Right lobe of liver (tissue), 6 donors: ENCODE measurements at regions not wholly inside any gene's neighbourhood (a gene's known extent, or its start where the extent isn't known, plus 50 kb on each side); places are given as distances from the start of the nearest gene placed in this dataset.
"Not testable (repeated sequence)": the region's sequence is repeated elsewhere in the genome, so short reads cannot be mapped to it uniquely, and the experiment has no call there.

Source experiments
- ATAC-seq, 4 donors: fragments of 200-7000 bp; cut with Tn5 transposase; one replicate each; pipeline ENCODE4 v1.9.1; 2020; ENCODE audit warnings: mild to moderate bottlenecking in 4 of 4, moderate library complexity in 4 of 4
- DNase-seq, 3 donors: peaks; one replicate each; pipeline ENCODE4 v3.0.0-alpha.2; 2020
- H3K27ac ChIP-seq, 3 donors: fragments of 200-600 bp; one replicate each; pipeline ENCODE4 v1.8.0; 2022
- H3K27me3 ChIP-seq, 2 donors: fragments of 200-600 bp; one replicate each; pipeline ENCODE4 v1.8.0; 2022
- H3K36me3 ChIP-seq, 4 donors: fragments of 200-600 bp; sonication (generic) in 1 of 4; one replicate each; pipeline versions ENCODE4 v1.5.1 to v1.8.0; 2017 to 2022; ENCODE audit warnings: control low read depth in 1 of 4
- H3K4me1 ChIP-seq, 4 donors: fragments of 200-600 bp; sonication (generic) in 1 of 4; one replicate each; pipeline versions ENCODE4 v1.5.1 to v1.8.0; 2017 to 2022; ENCODE audit warnings: control low read depth in 1 of 4
- H3K4me3 ChIP-seq, 3 donors: fragments of 200-600 bp; one replicate each; pipeline ENCODE4 v1.8.0; 2022
- H3K9me3 ChIP-seq, 4 donors: fragments of 200-600 bp; sonication (generic) in 1 of 4; one replicate each; pipeline versions ENCODE4 v1.5.1 to v1.8.0; 2017 to 2022; ENCODE audit warnings: control low read depth in 1 of 4
- POLR2A ChIP-seq: fragments of 450-650 bp; IDR thresholded peaks from one replicate; pipeline ENCODE4 v1.6.1; 2017; ENCODE audit warnings: antibody characterized with exemption, mild to moderate bottlenecking
- WGBS: methylation state at CpG from one replicate; pipeline ENCODE4 v1.1.6; 2018; ENCODE audit warnings: low coverage, low lambda C conversion rate; ENCODE audit not compliant: insufficient coverage; ENCODE audit errors: missing lambda C conversion rate; 5-methylcytosine and 5-hydroxymethylcytosine counted together
- intact Hi-C, 2 donors: fragments of 100-400 bp; cut with DNase I; formaldehyde crosslinking; loops; one replicate each; pipeline versions ENCODE4 v1.11.2 to v1.14.1; 2022
- TF ChIP-seq, protein P1 (sequence below), 4 donors: fragments of 200-600 bp in 3 of 4; fragments of 450-650 bp in 1 of 4; IDR thresholded peaks; one replicate each; pipeline versions ENCODE4 v1.5.1 to v1.8.0; 2016 to 2022; ENCODE audit warnings: antibody characterized with exemption in 4 of 4, mild to moderate bottlenecking in 2 of 4
- donor health status: DM: no; HTN: yes; CAD: no.
- donor health status: DM: no; HTN: no; CAD: no.
- donor health status: DM: no; HTN: no; CAD: no.
- donor health status: DM: no; HTN: yes; CAD: no.
- donor health status: DM: no; HTN: yes; CAD: no.

DNA sequence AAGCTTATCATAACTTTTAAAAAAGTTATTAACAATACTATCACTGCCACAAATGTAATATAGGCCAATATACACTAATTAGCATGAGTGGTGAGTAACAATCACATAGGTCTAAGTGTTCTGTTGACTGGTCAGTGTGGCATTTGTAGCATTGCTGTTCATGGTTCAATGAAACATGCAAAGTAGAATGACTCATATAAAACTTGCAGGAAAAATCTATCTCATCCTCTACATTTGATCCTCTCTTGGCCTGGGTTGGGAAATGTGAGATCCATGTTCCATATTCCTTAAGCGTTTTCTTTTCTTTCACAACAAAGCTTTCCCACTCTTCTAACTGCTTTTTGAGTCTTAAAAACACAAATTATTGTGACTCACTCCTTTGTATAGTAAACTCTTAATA is 1418.7 kb downstream of the FSTL5 start:
- 59% methylated on average over 1 of the region's 1 CpG for WGBS
- Histone ChIP-seq H3K9me3 (no peaks in the 10 kb centered on the region), H3K27ac (no peak overlapping the region), H3K4me3 (no peak overlapping the region), H3K36me3 (no peaks in the 10 kb centered on the region), H3K27me3 (no peaks in the 10 kb centered on the region), H3K4me1 (no peaks in the 10 kb centered on the region)
- DNase-seq, result no peak
- TF ChIP-seq POLR2A, result no peak
- TF ChIP-seq, protein P1, sequence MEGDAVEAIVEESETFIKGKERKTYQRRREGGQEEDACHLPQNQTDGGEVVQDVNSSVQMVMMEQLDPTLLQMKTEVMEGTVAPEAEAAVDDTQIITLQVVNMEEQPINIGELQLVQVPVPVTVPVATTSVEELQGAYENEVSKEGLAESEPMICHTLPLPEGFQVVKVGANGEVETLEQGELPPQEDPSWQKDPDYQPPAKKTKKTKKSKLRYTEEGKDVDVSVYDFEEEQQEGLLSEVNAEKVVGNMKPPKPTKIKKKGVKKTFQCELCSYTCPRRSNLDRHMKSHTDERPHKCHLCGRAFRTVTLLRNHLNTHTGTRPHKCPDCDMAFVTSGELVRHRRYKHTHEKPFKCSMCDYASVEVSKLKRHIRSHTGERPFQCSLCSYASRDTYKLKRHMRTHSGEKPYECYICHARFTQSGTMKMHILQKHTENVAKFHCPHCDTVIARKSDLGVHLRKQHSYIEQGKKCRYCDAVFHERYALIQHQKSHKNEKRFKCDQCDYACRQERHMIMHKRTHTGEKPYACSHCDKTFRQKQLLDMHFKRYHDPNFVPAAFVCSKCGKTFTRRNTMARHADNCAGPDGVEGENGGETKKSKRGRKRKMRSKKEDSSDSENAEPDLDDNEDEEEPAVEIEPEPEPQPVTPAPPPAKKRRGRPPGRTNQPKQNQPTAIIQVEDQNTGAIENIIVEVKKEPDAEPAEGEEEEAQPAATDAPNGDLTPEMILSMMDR (IDR thresholded peaks at IDR 0.05), result no peak
- intact Hi-C loops, result no loop called here
- ATAC-seq, result no peak

DNA sequence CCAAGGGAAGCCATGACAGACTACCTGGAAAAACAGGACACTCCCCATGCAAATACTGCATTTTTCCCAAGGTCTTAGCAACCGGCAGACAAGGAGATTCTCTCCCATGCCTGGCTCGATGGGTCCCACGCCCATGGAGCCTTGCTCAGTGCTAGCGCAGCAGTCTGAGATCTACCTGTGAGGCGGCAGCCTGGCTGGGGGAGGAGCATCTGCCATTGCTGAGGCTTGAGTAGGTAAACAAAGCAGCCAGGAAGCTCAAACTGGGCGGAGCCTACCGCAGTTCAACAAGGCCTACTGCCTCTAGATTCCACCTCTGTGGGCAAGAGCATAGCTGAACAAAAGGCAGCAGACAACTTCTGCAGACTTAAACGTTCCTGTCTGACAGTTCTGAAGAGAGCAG is 1417.2 kb downstream of the FSTL5 start:
- H3K9me3 ChIP-seq, H3K36me3 ChIP-seq, H3K4me3 ChIP-seq, intact Hi-C loops, ATAC-seq, H3K4me1 ChIP-seq, H3K27ac ChIP-seq, H3K27me3 ChIP-seq, DNase-seq: not testable (repeated sequence)
- 50% methylated on average over 1 of the region's 8 CpGs for WGBS

- Histone ChIP-seq H3K9me3 (no peaks in the 10 kb centered on the region), H3K36me3 (no peaks in the 10 kb centered on the region), H3K27me3 (no peaks in the 10 kb centered on the region), H3K4me1 (no peaks in the 10 kb centered on the region), H3K4me3 (no peak overlapping the region), H3K27ac (no peak overlapping the region)
- intact Hi-C loops, result no loop called here
- 59% methylated on average over 2 of the region's 2 CpGs for WGBS
- DNase-seq, result no peak
- no peak for ATAC-seq
- no peak for TF ChIP-seq POLR2A
- TF ChIP-seq, protein P1 (IDR thresholded peaks at IDR 0.05), result no peak
Observed at GRCh38 chr4:160772668-160773067, 1391.1 kb downstream of the FSTL5 start.

- intact Hi-C loops, result no loop called here
Observed at GRCh38 chr4:160795216-160795615, 1368.6 kb downstream of the FSTL5 start.

DNA sequence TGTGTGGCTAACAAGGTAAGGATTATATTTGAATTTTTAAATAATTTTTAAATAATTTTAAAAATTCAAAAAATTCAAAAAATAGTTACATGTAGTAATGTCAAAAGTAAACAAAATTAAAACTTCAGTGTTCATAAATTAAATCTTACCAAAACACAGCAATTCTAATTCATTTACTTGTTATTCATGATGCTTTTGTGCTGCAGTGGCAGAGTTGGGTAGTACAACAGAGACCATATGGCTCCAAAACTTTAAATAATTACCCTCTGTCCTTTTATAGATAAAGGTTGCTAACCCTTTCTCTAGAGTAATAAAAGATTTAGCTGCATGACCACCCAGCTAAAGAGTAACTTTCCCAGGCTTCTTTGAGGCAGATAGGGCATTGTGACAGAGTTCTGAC is 1355.6 kb downstream of the FSTL5 start:
- H3K27ac ChIP-seq, result no peak overlapping the region
- no peak for DNase-seq
- no peaks in the 10 kb centered on the region for H3K27me3 ChIP-seq
- H3K36me3 ChIP-seq, result no peaks in the 10 kb centered on the region
- no peak for ATAC-seq
- TF ChIP-seq, protein P1 (IDR thresholded peaks at IDR 0.05), result no peak
- TF ChIP-seq POLR2A, result no peak
- intact Hi-C loops, result no loop called here
- no peak overlapping the region for H3K4me3 ChIP-seq
- no peaks in the 10 kb centered on the region for H3K9me3 ChIP-seq
- H3K4me1 ChIP-seq, result no peaks in the 10 kb centered on the region

More at GRCh38 chr4:160795216-160795615, 1368.6 kb downstream of the FSTL5 start:
- no peaks in the 10 kb centered on the region for H3K9me3 ChIP-seq
- DNase-seq (no peak), ATAC-seq (no peak)
- H3K36me3 ChIP-seq, result no peaks in the 10 kb centered on the region
- H3K4me3 ChIP-seq, result no peak overlapping the region
- no peak overlapping the region for H3K27ac ChIP-seq
- H3K27me3 ChIP-seq, result no peaks in the 10 kb centered on the region
- no peak for TF ChIP-seq POLR2A
- TF ChIP-seq, protein P1 (IDR thresholded peaks at IDR 0.05), result no peak
- H3K4me1 ChIP-seq, result no peaks in the 10 kb centered on the region
